Ascending aorta (tissue), 2 donors: ENCODE measurements at regions not wholly inside any gene's neighbourhood (a gene's known extent, or its start where the extent isn't known, plus 50 kb on each side); places are given as distances from the start of the nearest gene placed in this dataset.

Experiments used
- DNase-seq, 2 donors: peaks; one replicate each; pipeline ENCODE4 v3.0.0-alpha.2; 2019; ENCODE audit warnings: low spot score in 2 of 2
- H3K27ac ChIP-seq, 2 donors: fragments of 200-600 bp; sonication (generic); one replicate each; pipeline ENCODE4 v1.5.1; 2016 to 2017; ENCODE audit warnings: mild to moderate bottlenecking in 1 of 2
- H3K27me3 ChIP-seq: fragments of 200-600 bp; sonication (generic); one replicate; pipeline ENCODE4 v1.5.1; 2017
- H3K36me3 ChIP-seq, 2 donors: fragments of 200-600 bp; sonication (generic); one replicate each; pipeline ENCODE4 v1.5.1; 2016
- H3K4me1 ChIP-seq, 2 donors: fragments of 200-600 bp; sonication (generic); one replicate each; pipeline ENCODE4 v1.5.1; 2016 to 2017; ENCODE audit warnings: mild to moderate bottlenecking in 1 of 2
- H3K4me3 ChIP-seq, 2 donors: fragments of 200-600 bp; sonication (generic); one replicate each; pipeline ENCODE4 v1.5.1; 2016 to 2017; ENCODE audit warnings: mild to moderate bottlenecking in 1 of 2
- H3K9me3 ChIP-seq, 2 donors: fragments of 200-600 bp; sonication (generic); one replicate each; pipeline ENCODE4 v1.5.1; 2016
- CTCF ChIP-seq, 3 experiments: fragments of 200-600 bp in 2 of 3; fragments of 450-650 bp in 1 of 3; sonication (generic) in 2 of 3; IDR thresholded peaks; one replicate each; pipeline ENCODE4 v1.5.1; 2016 to 2019; ENCODE audit warnings: antibody characterized with exemption in 3 of 3, mild to moderate bottlenecking in 1 of 3, moderate library complexity in 1 of 3
- intact Hi-C: fragments of 100-400 bp; cut with DNase I; formaldehyde crosslinking; loops from one replicate; pipeline ENCODE4 v1.15.1; 2023

DNA sequence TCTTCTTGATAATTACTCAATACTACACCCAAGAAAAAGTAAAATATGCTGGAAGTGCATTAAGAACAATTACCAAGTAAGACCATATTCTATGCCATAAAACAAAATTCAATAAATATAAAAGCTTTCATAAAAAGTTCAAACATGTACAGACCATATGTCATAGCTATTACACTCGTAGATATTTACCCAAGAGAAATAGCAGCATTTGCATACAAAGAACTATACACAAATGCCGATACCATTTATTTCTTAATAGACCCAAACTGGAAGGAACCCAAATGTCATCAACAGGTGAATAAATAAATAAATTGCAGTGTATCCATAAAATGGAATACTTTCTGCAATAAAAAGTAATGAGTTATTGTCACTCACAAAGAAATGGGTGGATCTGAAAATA, 78.3 kb upstream of the SLC16A7 start:
- Histone ChIP-seq H3K4me1 (no peaks in the 10 kb centered on the region), H3K27ac (no peak overlapping the region)

GRCh38 chr12:59500915-59501314, 94.9 kb upstream of the SLC16A7 start:
- H3K4me1 ChIP-seq: no peaks in the 10 kb centered on the region
- no peak for DNase-seq
- no peak for TF ChIP-seq CTCF (IDR thresholded peaks at IDR 0.05)
- H3K27ac ChIP-seq: no peak overlapping the region
- intact Hi-C loops: no loop called here
- H3K27me3 ChIP-seq: no peaks in the 10 kb centered on the region
- H3K9me3 ChIP-seq: no peaks in the 10 kb centered on the region
- H3K4me3 ChIP-seq: no peak overlapping the region
- H3K36me3 ChIP-seq: no peaks in the 10 kb centered on the region

More for the DNA sequence above, 78.3 kb upstream of the SLC16A7 start:
- Histone ChIP-seq H3K36me3 (no peaks in the 10 kb centered on the region), H3K27me3 (no peaks in the 10 kb centered on the region), H3K4me3 (no peak overlapping the region), H3K9me3 (no peaks in the 10 kb centered on the region)
- DNase-seq: no peak
- TF ChIP-seq CTCF (IDR thresholded peaks at IDR 0.05): no peak
- intact Hi-C loops: no loop called here

GRCh38 chr12:59500335-59500734, 95.5 kb upstream of the SLC16A7 start:
- intact Hi-C loops: no loop called here
- Histone ChIP-seq H3K27ac (no peak overlapping the region), H3K36me3 (no peaks in the 10 kb centered on the region), H3K9me3 (no peaks in the 10 kb centered on the region), H3K4me1 (no peaks in the 10 kb centered on the region), H3K4me3 (no peak overlapping the region), H3K27me3 (no peaks in the 10 kb centered on the region)
- no peak for DNase-seq
- no peak for TF ChIP-seq CTCF (IDR thresholded peaks at IDR 0.05)

DNA sequence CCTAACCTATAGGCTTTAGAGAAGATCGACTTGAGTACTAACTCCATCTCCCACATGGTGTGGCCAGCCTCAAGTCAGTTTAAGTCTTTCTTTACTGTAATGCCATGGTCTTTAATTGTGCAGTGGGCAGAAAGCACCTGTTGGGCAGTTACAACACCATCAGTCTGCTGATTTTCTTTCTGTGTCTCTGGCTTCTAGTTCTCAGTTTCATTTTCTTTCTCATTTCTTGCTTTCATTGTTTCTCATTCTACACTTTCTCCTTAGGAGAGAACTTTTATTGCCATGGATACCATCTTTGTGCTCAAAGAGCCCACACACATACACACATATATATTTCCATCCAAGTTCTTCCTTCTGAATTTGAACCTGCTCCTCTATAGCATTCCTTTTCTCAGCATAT, 96.1 kb upstream of the SLC16A7 start:
- DNase-seq: no peak
- Histone ChIP-seq H3K4me1 (no peaks in the 10 kb centered on the region), H3K36me3 (no peaks in the 10 kb centered on the region), H3K4me3 (no peak overlapping the region), H3K27me3 (no peaks in the 10 kb centered on the region), H3K9me3 (no peaks in the 10 kb centered on the region), H3K27ac (no peak overlapping the region)
- intact Hi-C loops: no loop called here
- no peak for TF ChIP-seq CTCF (IDR thresholded peaks at IDR 0.05)

DNA sequence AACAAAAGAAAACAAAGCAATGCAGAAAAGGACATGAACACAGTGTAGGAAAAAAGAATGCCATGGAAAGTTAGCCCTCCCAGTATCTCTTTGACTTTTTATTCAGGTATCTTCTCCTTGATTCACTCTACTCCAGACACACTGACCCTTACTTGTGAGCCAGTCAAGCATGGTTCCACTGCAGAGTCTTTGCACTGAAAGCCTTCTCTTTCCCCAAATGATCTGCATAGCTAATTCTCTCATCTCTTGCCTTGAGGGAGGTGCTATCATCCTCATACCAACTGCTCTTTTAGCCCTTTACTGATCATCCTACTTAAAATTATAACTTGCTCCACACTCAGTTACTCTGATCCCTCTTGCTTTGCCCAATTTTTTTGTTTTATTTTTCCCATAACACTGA, 101.2 kb upstream of the SLC16A7 start:
- TF ChIP-seq CTCF (IDR thresholded peaks at IDR 0.05): no peak

DNA sequence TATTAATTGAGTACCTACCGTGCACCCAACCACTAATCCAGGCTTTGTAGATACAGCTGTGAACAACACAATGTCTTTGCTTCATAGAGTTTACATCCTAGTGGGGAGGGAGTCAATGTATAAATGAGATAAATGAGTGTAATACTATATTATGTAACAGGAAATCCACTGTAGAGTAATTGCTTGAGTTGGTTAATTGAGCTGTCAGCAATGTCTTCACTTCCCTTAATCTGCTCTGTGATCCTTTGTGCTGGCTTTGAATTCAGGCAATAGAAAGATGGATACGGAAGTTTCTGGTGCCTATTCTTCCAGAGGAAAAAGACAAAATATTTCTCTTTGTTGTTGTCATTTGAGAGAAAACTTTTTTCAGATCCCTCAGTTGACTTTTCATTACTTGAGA, 104.0 kb upstream of the SLC16A7 start:
- Histone ChIP-seq H3K36me3 (no peaks in the 10 kb centered on the region), H3K9me3 (no peaks in the 10 kb centered on the region), H3K27ac (no peak overlapping the region), H3K4me1 (no peaks in the 10 kb centered on the region), H3K4me3 (no peak overlapping the region), H3K27me3 (no peaks in the 10 kb centered on the region)
- TF ChIP-seq CTCF (IDR thresholded peaks at IDR 0.05): no peak
- DNase-seq: no peak
- intact Hi-C loops: no loop called here

More for the DNA sequence above, 101.2 kb upstream of the SLC16A7 start:
- Histone ChIP-seq H3K27me3 (no peaks in the 10 kb centered on the region), H3K36me3 (no peaks in the 10 kb centered on the region), H3K4me3 (no peak overlapping the region), H3K9me3 (no peaks in the 10 kb centered on the region), H3K4me1 (no peaks in the 10 kb centered on the region), H3K27ac (no peak overlapping the region)
- intact Hi-C loops: no loop called here
- no peak for DNase-seq
